ENCODE measurements at regions not wholly inside any gene's neighbourhood (a gene's known extent, or its start where the extent isn't known, plus 50 kb on each side); places are given as distances from the start of the nearest gene placed in this dataset.

GRCh38 chr6:169379495-169380070 lies 125.9 kb upstream of the THBS2 start:
- intact Hi-C loops (cut with DNase I; ENCODE audit: low total_unique reads) = no loop called here
- Histone ChIP-seq H3K4me3 (no peak overlapping the region), H3K27ac (no peak overlapping the region), H3K27me3 (peaks cover 0 to 3% (median 0%) of the 10 kb centered on the region in 3 donors), H3K9me3 (no peaks in the 10 kb centered on the region), H3K4me1 (no peaks in the 10 kb centered on the region), H3K36me3 (no peaks in the 10 kb centered on the region)
- TF ChIP-seq POLR2A (IDR thresholded peaks at IDR 0.05) (no peak), CTCF (IDR thresholded peaks at IDR 0.05 in 4 of 5, conservative IDR thresholded peaks at IDR 0.05 in 1 of 5) (no peak)
- DNase-seq (no peak), ATAC-seq (no peak)
- in situ Hi-C loops (cut with MboI; ENCODE audit: low sequenced_read_pairs in 4 of 4) = no loop called here

GRCh38 chr6:169378620-169379381 lies 125.2 kb upstream of the THBS2 start:
- TF ChIP-seq CTCF (IDR thresholded peaks at IDR 0.05 in 4 of 5, conservative IDR thresholded peaks at IDR 0.05 in 1 of 5) (no peak), POLR2A (IDR thresholded peaks at IDR 0.05) (no peak)
- in situ Hi-C loops (cut with MboI; ENCODE audit: low sequenced_read_pairs in 4 of 4) (no loop called here), intact Hi-C loops (cut with DNase I; ENCODE audit: low total_unique reads) (no loop called here)
- DNase-seq = no peak
- no peak for ATAC-seq
- Histone ChIP-seq H3K4me3 (no peak overlapping the region), H3K36me3 (no peaks in the 10 kb centered on the region), H3K27me3 (peaks cover 0 to 3% (median 0%) of the 10 kb centered on the region in 3 donors), H3K27ac (no peak overlapping the region), H3K4me1 (no peaks in the 10 kb centered on the region), H3K9me3 (no peaks in the 10 kb centered on the region)

- Histone ChIP-seq H3K4me1 (no peaks in the 10 kb centered on the region), H3K4me3 (no peak overlapping the region), H3K36me3 (no peaks in the 10 kb centered on the region), H3K9me3 (no peaks in the 10 kb centered on the region), H3K27ac (no peak overlapping the region), H3K27me3 (peaks cover 0 to 3% (median 0%) of the 10 kb centered on the region in 3 donors)
- no peak for TF ChIP-seq POLR2A (IDR thresholded peaks at IDR 0.05)
- TF ChIP-seq CTCF (IDR thresholded peaks at IDR 0.05 in 4 of 5, conservative IDR thresholded peaks at IDR 0.05 in 1 of 5) = no peak
- no peak for DNase-seq
- intact Hi-C loops (cut with DNase I; ENCODE audit: low total_unique reads) (no loop called here), in situ Hi-C loops (cut with MboI; ENCODE audit: low sequenced_read_pairs in 4 of 4) (no loop called here)
- no peak for ATAC-seq
Measured at GRCh38 chr6:169376458-169376857, 122.8 kb upstream of the THBS2 start.

- Histone ChIP-seq H3K27ac (no peak overlapping the region), H3K27me3 (no peaks in the 10 kb centered on the region), H3K36me3 (no peaks in the 10 kb centered on the region), H3K4me1 (no peaks in the 10 kb centered on the region), H3K9me3 (no peaks in the 10 kb centered on the region), H3K4me3 (no peak overlapping the region)
- ATAC-seq = no peak
- intact Hi-C loops (cut with DNase I; ENCODE audit: low total_unique reads) (no loop called here), in situ Hi-C loops (cut with MboI; ENCODE audit: low sequenced_read_pairs in 4 of 4) (no loop called here)
- TF ChIP-seq CTCF (IDR thresholded peaks at IDR 0.05 in 4 of 5, conservative IDR thresholded peaks at IDR 0.05 in 1 of 5) (no peak), POLR2A (IDR thresholded peaks at IDR 0.05) (no peak)
- DNase-seq = no peak
Measured at GRCh38 chr6:169372589-169372988, 118.9 kb upstream of the THBS2 start.
